Left lobe of liver (tissue), 2 donors: ENCODE measurements at regions not wholly inside any gene's neighbourhood (a gene's known extent, or its start where the extent isn't known, plus 50 kb on each side); places are given as distances from the start of the nearest gene placed in this dataset.
"Not testable (repeated sequence)": the region's sequence is repeated elsewhere in the genome, so short reads cannot be mapped to it uniquely, and the experiment has no call there.

Experiments
- ATAC-seq: fragments of 200-7000 bp; cut with Tn5 transposase; one replicate; pipeline ENCODE4 v1.9.1; 2020; ENCODE audit warnings: mild to moderate bottlenecking, moderate library complexity
- DNase-seq: peaks from one replicate; pipeline ENCODE4 v3.0.0-alpha.2; 2020; ENCODE audit warnings: low spot score
- donor health status: DM: no; HTN: no; CAD: no; lungs with moderate emphysema.
- donor health status: DM: no; HTN: yes; CAD: no.

DNA sequence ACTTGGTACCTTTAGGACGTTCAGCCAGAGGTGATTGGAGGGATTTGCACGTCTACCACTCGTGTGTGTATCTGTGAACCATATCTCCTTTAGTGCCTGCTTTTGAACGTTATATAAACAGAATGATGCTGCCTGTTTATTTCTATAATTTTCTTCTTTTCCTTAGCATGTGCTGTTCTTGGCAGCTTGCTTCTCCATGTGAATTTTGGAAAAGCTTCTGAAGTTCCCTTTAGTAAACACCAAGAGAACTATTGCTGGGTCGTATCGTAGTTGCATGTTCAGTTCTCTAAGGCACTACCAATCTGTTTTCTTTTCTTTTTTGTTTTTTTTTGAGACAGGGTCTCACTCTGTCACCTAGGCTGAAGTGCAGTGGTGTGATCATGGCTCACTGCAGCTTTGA, 73.8 kb upstream of the FANCC start:
- ATAC-seq, DNase-seq: not testable (repeated sequence)

GRCh38 chr9:95389373-95389772, 71.9 kb upstream of the FANCC start:
- no peak for ATAC-seq
- no peak for DNase-seq

- no peak for DNase-seq
- ATAC-seq: no peak
Measured at GRCh38 chr9:95386843-95387242, 69.3 kb upstream of the FANCC start.

DNA sequence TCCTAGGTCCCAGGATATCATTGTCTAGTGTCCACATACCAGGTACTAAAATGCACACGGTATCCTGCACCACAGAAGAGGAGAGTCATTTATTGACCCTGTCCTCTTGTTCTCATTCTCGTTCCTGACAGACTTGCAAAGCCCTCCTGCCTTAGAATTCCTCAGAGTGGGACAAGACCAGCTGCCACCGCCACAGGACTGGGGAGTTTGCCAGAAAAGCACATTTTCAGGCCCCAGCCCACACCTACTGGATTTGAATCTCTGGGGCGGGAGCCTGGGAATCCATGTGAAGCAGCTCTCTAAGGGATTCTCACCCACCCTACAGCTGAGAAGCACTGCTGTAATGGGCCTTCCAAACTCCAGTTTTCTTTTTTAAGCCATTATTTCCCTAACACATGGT, 68.0 kb upstream of the FANCC start:
- ATAC-seq (no peak), DNase-seq (no peak)

GRCh38 chr9:95383845-95384244, 66.3 kb upstream of the FANCC start:
- ATAC-seq: no peak
- DNase-seq: no peak

- DNase-seq: no peak
- ATAC-seq: no peak
Measured at GRCh38 chr9:95383185-95383676, 65.7 kb upstream of the FANCC start.

DNA sequence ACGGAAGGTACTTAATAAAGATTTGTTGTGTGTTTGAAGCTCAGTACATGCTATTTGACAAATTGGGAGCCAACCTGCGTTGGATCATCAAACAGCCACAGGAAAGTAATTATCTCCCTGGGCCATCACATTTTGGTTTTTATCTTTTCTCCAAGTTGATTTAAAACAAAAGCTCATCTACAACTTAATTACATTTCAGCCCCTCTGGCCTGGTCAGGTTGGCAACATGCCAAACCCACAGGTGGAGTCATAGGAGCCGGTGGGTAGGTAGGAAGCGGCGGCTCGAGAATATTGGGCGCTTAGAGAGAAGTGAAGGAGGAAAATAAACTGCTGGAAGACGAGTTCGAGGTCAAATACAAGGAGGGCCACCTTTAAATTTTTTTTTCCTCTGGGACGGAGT, 64.9 kb upstream of the FANCC start:
- no peak for DNase-seq
- ATAC-seq: no peak

GRCh38 chr9:95381221-95381620, 63.7 kb upstream of the FANCC start:
- DNase-seq (no peak), ATAC-seq (no peak)

DNA sequence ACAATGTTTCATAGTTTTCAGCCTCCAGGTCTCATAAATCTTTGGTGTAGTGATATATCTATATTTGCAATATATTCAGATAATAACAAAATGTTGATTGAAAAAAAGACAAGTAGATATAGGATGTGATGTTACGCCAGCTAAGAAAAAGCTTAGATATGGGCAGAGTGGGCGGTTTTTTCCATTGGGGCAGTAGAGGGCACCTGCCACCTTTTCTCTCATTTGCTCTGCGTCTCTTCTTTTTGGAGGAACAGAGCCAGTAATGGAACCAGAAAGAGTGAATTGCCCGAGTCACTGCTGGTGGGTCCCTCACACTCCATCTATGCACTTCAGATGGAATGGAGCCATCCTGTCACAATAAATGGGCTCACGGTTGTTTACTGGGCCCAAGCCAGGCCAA, 62.1 kb upstream of the FANCC start:
- ATAC-seq: peak; percentile 54
- no peak for DNase-seq

GRCh38 chr9:95373782-95374487, 56.4 kb upstream of the FANCC start:
- ATAC-seq (no peak), DNase-seq (no peak)

GRCh38 chr9:95373069-95373681, 55.7 kb upstream of the FANCC start:
- DNase-seq (no peak), ATAC-seq (no peak)

- no peak for DNase-seq
- ATAC-seq: no peak
Measured at GRCh38 chr9:95370064-95370463, 52.6 kb upstream of the FANCC start.

DNA sequence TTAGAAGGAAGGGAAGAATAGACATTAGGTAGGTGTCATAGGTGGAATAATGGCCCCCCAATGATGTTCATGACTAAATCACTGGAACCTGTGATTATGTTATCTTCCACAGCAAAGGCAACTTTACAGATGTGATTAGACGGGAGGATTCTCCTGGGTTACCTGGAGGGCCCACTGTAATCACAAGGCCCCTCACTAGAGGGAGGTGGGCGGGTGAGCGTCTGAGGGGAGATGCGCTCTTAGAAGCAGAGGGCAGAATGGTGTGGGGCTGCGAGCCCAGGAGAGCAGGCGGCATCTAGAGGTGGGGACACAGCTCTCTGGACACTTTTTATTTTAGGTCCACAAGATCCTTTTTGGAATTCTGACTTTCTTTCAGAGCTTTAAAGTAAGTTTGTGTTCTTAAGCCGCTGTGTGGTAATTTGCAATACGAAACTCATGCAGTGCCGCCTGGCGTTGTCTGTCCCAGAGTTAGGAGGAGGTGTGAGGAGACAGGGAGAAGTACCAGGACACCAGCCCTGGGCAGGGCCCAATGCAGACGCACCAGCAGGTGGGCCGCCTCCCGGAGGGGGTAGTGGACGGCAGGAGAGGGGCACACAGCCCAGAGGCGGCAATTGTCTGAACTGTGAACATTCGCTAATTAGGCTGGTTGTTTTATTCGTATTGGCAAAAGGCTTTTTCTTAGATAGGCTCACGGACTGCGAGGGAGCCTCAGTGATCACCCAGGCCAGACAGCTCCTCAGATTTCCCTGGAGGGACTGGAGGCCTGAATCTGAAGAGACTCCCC, 51.1 kb upstream of the FANCC start:
- DNase-seq (no peak), ATAC-seq (no peak)
